ENCODE measurements at regions not wholly inside any gene's neighbourhood (a gene's known extent, or its start where the extent isn't known, plus 50 kb on each side); places are given as distances from the start of the nearest gene placed in this dataset.

DNA sequence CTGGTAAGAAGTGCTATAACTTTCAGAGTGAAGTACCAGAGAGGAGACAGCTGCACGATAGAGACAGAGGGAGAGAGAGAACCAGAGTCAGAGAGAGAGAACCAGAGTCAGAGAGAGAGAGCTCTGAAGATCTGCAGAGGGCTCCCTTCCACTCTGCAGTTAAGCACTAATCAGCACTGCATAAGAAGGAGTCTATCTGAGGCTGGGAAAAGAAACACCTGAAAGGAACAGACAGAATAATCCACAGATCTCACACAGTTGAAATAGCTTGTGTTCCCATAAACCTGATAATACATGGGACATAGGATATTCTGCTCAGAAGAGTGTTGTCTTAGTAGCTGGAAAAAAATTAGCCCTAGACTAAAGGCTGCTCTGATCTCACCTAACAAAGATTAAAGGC is 87.6 kb downstream of the CFAP44 start:
- Histone ChIP-seq H3K4me3 (no peak overlapping the region), H3K36me3 (no peaks in the 10 kb centered on the region), H3K27me3 (no peaks in the 10 kb centered on the region), H3K9me3 (no peaks in the 10 kb centered on the region), H3K27ac (no peak overlapping the region), H3K4me1 (no peaks in the 10 kb centered on the region)
- TF ChIP-seq, protein P1, sequence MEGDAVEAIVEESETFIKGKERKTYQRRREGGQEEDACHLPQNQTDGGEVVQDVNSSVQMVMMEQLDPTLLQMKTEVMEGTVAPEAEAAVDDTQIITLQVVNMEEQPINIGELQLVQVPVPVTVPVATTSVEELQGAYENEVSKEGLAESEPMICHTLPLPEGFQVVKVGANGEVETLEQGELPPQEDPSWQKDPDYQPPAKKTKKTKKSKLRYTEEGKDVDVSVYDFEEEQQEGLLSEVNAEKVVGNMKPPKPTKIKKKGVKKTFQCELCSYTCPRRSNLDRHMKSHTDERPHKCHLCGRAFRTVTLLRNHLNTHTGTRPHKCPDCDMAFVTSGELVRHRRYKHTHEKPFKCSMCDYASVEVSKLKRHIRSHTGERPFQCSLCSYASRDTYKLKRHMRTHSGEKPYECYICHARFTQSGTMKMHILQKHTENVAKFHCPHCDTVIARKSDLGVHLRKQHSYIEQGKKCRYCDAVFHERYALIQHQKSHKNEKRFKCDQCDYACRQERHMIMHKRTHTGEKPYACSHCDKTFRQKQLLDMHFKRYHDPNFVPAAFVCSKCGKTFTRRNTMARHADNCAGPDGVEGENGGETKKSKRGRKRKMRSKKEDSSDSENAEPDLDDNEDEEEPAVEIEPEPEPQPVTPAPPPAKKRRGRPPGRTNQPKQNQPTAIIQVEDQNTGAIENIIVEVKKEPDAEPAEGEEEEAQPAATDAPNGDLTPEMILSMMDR (IDR thresholded peaks at IDR 0.05), result no peak
- no peak for TF ChIP-seq POLR2A (IDR thresholded peaks at IDR 0.05)
- ATAC-seq, result no peak
- intact Hi-C loops (cut with DNase I), result no loop called here
- DNase-seq, result no peak
- WGBS, 4 donors, result 52 to 70% (median 62%) methylated on average over 1 of the region's 1 CpG

DNA sequence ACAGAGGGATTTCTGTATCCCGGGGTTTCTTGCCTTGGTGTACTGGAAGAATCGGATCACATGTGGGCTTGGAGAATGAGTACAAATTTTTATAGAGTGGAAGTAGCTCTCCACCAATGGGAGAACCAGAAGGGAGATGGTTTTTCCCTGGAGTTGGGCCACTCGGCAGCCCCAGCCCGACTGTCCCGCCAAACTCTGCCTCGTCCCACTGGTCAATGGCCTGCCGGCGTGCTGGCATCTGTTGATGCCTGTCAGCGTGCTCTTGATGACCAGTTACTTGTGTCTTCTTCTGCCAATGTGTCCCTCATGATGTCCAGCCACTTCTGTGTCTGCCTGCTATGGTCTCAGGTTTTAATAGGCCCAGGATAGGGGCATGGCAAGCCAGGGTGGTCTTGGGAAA is 100.5 kb downstream of the CFAP44 start:
- Histone ChIP-seq H3K4me1 (no peaks in the 10 kb centered on the region), H3K27me3 (no peaks in the 10 kb centered on the region), H3K9me3 (peaks cover 0 to 8% (median 0%) of the 10 kb centered on the region in 12 donors), H3K36me3 (no peaks in the 10 kb centered on the region), H3K4me3 (no peak overlapping the region), H3K27ac (no peak overlapping the region)
- no peak for DNase-seq
- 91 to 93% (median 92%) methylated on average over 8 to 9 of the region's 9 CpGs for WGBS, 4 donors
- TF ChIP-seq, protein P1 (IDR thresholded peaks at IDR 0.05), result no peak
- no peak for TF ChIP-seq POLR2A (IDR thresholded peaks at IDR 0.05)
- ATAC-seq, result no peak
- intact Hi-C loops (cut with DNase I), result no loop called here

DNA sequence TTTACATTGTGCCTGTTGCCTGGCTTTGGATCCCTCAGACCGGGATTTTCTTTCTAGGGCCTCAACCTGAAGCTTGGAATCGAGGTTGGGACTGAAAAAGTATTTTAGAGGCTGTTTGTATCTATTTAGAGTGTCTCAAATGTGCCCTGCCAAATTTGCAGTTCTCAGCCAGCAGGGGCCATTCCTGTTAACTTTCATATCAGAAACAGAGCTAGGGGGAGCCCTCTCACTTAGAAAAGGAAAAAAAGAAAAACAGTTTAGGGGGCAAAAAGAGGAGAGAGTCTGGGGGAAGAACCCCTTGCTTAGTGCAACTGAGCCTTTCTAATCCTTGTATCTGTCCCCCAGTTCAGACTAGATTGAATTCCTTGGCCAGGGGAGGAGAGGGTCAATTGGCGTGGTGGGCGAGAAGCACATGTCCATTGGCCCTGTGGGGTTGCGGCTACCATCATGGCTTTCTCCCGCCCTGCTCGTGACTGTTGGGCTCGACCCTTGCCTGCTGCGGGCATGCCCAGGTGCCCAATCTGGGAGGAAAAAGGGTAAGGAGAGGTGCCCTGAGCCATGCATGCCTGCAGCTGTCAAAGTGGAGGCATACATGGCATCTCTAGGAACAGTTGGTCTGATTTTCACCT is 101.6 kb downstream of the CFAP44 start:
- DNase-seq (no peak), ATAC-seq (no peak)
- TF ChIP-seq, protein P1 (IDR thresholded peaks at IDR 0.05), result no peak
- TF ChIP-seq POLR2A (IDR thresholded peaks at IDR 0.05), result no peak
- intact Hi-C loops (cut with DNase I), result no loop called here
- Histone ChIP-seq H3K27ac (no peak overlapping the region), H3K9me3 (peaks cover 0 to 7% (median 0%) of the 10 kb centered on the region in 12 donors), H3K4me1 (no peaks in the 10 kb centered on the region), H3K4me3 (no peak overlapping the region), H3K36me3 (no peaks in the 10 kb centered on the region), H3K27me3 (no peaks in the 10 kb centered on the region)
- 87 to 91% (median 88%) methylated on average over 9 of the region's 9 CpGs for WGBS, 4 donors

Data from heart left ventricle (tissue), 16 donors.